NT2/D1 (cell line): ENCODE measurements at regions not wholly inside any gene's neighbourhood (a gene's known extent, or its start where the extent isn't known, plus 50 kb on each side); places are given as distances from the start of the nearest gene placed in this dataset.

Source experiments
- SUZ12 ChIP-seq: IDR thresholded peaks from 2 replicates; pipeline ENCODE4 v1.6.1; 2011; ENCODE audit not compliant: insufficient read length, insufficient read depth; ENCODE audit errors: extremely low read depth
- YY1 ChIP-seq: IDR thresholded peaks from 2 replicates; pipeline ENCODE4 v1.6.1; 2011; ENCODE audit not compliant: insufficient read length, insufficient read depth
- ZNF274 ChIP-seq: IDR thresholded peaks from 2 replicates; pipeline ENCODE4 v1.6.1; 2011; ENCODE audit warnings: mild to moderate bottlenecking, low read depth, low read length

- TF ChIP-seq SUZ12 (no peak), ZNF274 (no peak), YY1 (no peak)
Measured at GRCh38 chr7:131272086-131272485, 55.6 kb upstream of the MKLN1 start.
